ENCODE measurements at regions not wholly inside any gene's neighbourhood (a gene's known extent, or its start where the extent isn't known, plus 50 kb on each side); places are given as distances from the start of the nearest gene placed in this dataset.

GRCh38 chr4:13248621-13249298, 235.4 kb downstream of the RAB28 start:
- POLR2A ChIA-PET, result no interaction called here

More at GRCh38 chr4:13248621-13249298, 235.4 kb downstream of the RAB28 start:
- H3K9me3 ChIP-seq (ENCODE audit: control insufficient read depth, insufficient read depth, low read depth, low read length), result no peaks in the 10 kb centered on the region
- H3K4me1 ChIP-seq (ENCODE audit: control insufficient read depth, insufficient read depth, low read length), result no peaks in the 10 kb centered on the region
- no peak for TF ChIP-seq GLI4 (tag by site-specific recombination; IDR thresholded peaks at IDR 0.05)
- no peak for TF ChIP-seq ZSCAN16 (tag by site-specific recombination; IDR thresholded peaks at IDR 0.05)
- no peak for TF ChIP-seq ZSCAN23 (tag by site-specific recombination; IDR thresholded peaks at IDR 0.05)
- no peak for TF ChIP-seq KLF17 (tag by site-specific recombination; IDR thresholded peaks at IDR 0.05)
- no peak for TF ChIP-seq ZNF624 (tag by site-specific recombination; IDR thresholded peaks at IDR 0.05)
- TF ChIP-seq FEZF1 (tag by site-specific recombination; IDR thresholded peaks at IDR 0.05), result no peak
- TF ChIP-seq ZXDB (tag by site-specific recombination; IDR thresholded peaks at IDR 0.05), result no peak
- TF ChIP-seq ZNF280D (tag by site-specific recombination; IDR thresholded peaks at IDR 0.05), result no peak
- TF ChIP-seq ZBTB11 (tag by site-specific recombination; conservative IDR thresholded peaks at IDR 0.05; ENCODE audit: low read depth), result no peak
- TF ChIP-seq ZNF600 (tag by site-specific recombination; IDR thresholded peaks at IDR 0.05), result no peak
- TF ChIP-seq ZBTB8A (tag by site-specific recombination; IDR thresholded peaks at IDR 0.05), result no peak
- TF ChIP-seq ZNF138 (tag by site-specific recombination; IDR thresholded peaks at IDR 0.05; ENCODE audit: borderline replicate concordance), result no peak
- TF ChIP-seq SCRT1 (tag by site-specific recombination; IDR thresholded peaks at IDR 0.05; ENCODE audit: borderline replicate concordance), result no peak
- TF ChIP-seq TRIM28 (IDR thresholded peaks at IDR 0.05; ENCODE audit: borderline replicate concordance, low read length), result no peak
- no peak for TF ChIP-seq ZBTB7A (tag by site-specific recombination; IDR thresholded peaks at IDR 0.05; ENCODE audit: low read depth)
- no peak for TF ChIP-seq ZNF148 (tag by site-specific recombination; IDR thresholded peaks at IDR 0.05; ENCODE audit: borderline replicate concordance)
- no peak for TF ChIP-seq ZBTB17 (tag by site-specific recombination; IDR thresholded peaks at IDR 0.05)
- no peak for TF ChIP-seq PRDM10 (tag by site-specific recombination; IDR thresholded peaks at IDR 0.05)
- TF ChIP-seq ZNF544 (tag by site-specific recombination; IDR thresholded peaks at IDR 0.05), result no peak
- TF ChIP-seq ZNF174 (tag by site-specific recombination; IDR thresholded peaks at IDR 0.05), result no peak
- no peaks in the 10 kb centered on the region for H3K36me3 ChIP-seq (ENCODE audit: control insufficient read depth in 2 of 2, insufficient read depth in 1 of 2, low read length in 2 of 2)
- H3K27ac ChIP-seq (ENCODE audit: extremely low read depth, low read depth, low read length), result no peak overlapping the region
- no peak overlapping the region for H3K4me3 ChIP-seq (ENCODE audit: low read depth, low read length)
- CTCF ChIA-PET, result interaction anchor here (0.6 to 1.4 kb wide), 9 partner anchors 9 to 396 kb away, joined by 3 to 6 read pairs (median 3); no protein-coding TSS in a partner anchor
